ENCODE measurements at regions not wholly inside any gene's neighbourhood (a gene's known extent, or its start where the extent isn't known, plus 50 kb on each side); places are given as distances from the start of the nearest gene placed in this dataset.

DNA sequence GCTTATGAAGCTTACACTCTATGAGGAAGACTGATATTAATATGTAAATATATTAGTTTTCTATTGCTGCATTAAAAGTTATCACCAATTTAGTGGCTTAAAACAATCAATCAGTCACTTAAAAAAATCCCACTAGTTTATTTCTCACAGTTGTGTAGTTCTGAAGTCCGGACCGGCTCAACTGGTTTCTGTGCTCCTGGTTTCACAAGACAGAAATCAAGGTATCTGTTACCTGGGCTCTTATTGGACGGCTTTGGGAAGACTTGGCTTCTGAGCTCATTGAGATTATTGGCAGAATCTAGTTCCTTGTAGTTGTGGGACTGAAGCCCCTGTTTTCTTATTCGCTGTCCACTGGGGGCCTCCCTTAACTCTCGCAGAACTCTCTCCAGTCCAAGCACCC, 343.0 kb downstream of the RAB38 start:
- TF ChIP-seq, protein P1, sequence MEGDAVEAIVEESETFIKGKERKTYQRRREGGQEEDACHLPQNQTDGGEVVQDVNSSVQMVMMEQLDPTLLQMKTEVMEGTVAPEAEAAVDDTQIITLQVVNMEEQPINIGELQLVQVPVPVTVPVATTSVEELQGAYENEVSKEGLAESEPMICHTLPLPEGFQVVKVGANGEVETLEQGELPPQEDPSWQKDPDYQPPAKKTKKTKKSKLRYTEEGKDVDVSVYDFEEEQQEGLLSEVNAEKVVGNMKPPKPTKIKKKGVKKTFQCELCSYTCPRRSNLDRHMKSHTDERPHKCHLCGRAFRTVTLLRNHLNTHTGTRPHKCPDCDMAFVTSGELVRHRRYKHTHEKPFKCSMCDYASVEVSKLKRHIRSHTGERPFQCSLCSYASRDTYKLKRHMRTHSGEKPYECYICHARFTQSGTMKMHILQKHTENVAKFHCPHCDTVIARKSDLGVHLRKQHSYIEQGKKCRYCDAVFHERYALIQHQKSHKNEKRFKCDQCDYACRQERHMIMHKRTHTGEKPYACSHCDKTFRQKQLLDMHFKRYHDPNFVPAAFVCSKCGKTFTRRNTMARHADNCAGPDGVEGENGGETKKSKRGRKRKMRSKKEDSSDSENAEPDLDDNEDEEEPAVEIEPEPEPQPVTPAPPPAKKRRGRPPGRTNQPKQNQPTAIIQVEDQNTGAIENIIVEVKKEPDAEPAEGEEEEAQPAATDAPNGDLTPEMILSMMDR (IDR thresholded peaks at IDR 0.05; ENCODE audit: low read length): no peak
- TF ChIP-seq EZH2 (optimal IDR thresholded peaks at IDR 0.05; ENCODE audit: low read depth, low read length): no peak

Measured in MM.1S (cell line).